ENCODE measurements at regions not wholly inside any gene's neighbourhood (a gene's known extent, or its start where the extent isn't known, plus 50 kb on each side); places are given as distances from the start of the nearest gene placed in this dataset.
"Not testable (repeated sequence)": the region's sequence is repeated elsewhere in the genome, so short reads cannot be mapped to it uniquely, and the experiment has no call there.

- peak; percentile 14 for DNase-seq
Observed at GRCh38 chr1:148049115-148049496, 103.0 kb downstream of the NBPF11 start.

GRCh38 chr1:148048423-148049114, 103.5 kb downstream of the NBPF11 start:
- DNase-seq: peak; percentile 34

GRCh38 chr1:148045872-148046271, 106.2 kb downstream of the NBPF11 start:
- DNase-seq: not testable (repeated sequence)

GRCh38 chr1:148044495-148044894, 107.6 kb downstream of the NBPF11 start:
- not testable (repeated sequence) for DNase-seq
